HCT116 (cell line): ENCODE measurements at regions not wholly inside any gene's neighbourhood (a gene's known extent, or its start where the extent isn't known, plus 50 kb on each side); places are given as distances from the start of the nearest gene placed in this dataset.
"Not testable (repeated sequence)": the region's sequence is repeated elsewhere in the genome, so short reads cannot be mapped to it uniquely, and the experiment has no call there.

ENCODE experiments used
- ATAC-seq: fragments of 200-7000 bp; cut with Tn5 transposase; 2 replicates; pipeline ENCODE4 v1.9.1; 2020; ENCODE audit warnings: mild to moderate bottlenecking, moderate library complexity
- BruUV-seq: library from RNA; stranded (reverse); fragments of 400-500 nt; replicated peaks from 2 replicates; lab custom pipeline; 2021; lab: Mats Ljungman, UMichigan
- CTCF ChIA-PET: fragments of 300-600 bp; sonication (Branson Sonifier 250); formaldehyde crosslinking; loops from one replicate; lab custom pipeline; 2021; ENCODE audit warnings: antibody characterized with exemption; lab: Charles Lee
- POLR2A ChIA-PET: fragments of 300-600, 350-600 bp; sonication (Branson Sonifier 250); formaldehyde crosslinking; loops from one replicate; lab custom pipeline; 2021; ENCODE audit warnings: antibody characterized with exemption; lab: Charles Lee
- RAD21 ChIA-PET, 2 experiments: fragments of 300-600 bp; sonication (Branson Sonifier 250); formaldehyde crosslinking; loops; one replicate each; lab custom pipeline; 2023; ENCODE audit warnings: low total read pairs in 2 of 2; ENCODE audit not compliant: uncharacterized antibody in 2 of 2, unreplicated experiment in 2 of 2, low non-redundant PET in 1 of 2; lab: Charles Lee
- DNase-seq: peaks from one replicate; pipeline ENCODE4 v3.0.0-alpha.2; 2010; ENCODE audit warnings: low read depth, low spot score
- H2AFZ ChIP-seq: fragments of 200-600 bp; shearing (Covaris generic), sonication (generic); 2 replicates; pipeline ENCODE4 v1.6.1; 2017; ENCODE audit warnings: low read depth, mixed run types, mixed read lengths, antibody characterized with exemption, low read length; ENCODE audit not compliant: poor library complexity, severe bottlenecking
- H3K27ac ChIP-seq: 2 replicates; pipeline ENCODE4 v1.5.1; 2012; ENCODE audit warnings: low read depth, low read length
- H3K27me3 ChIP-seq: fragments of 200-600 bp; sonication (generic); 2 replicates; pipeline ENCODE4 v1.6.1; 2016; ENCODE audit warnings: mixed run types, low read length, mixed read lengths; ENCODE audit not compliant: insufficient read depth
- H3K36me3 ChIP-seq, 2 experiments: fragments of 200-500 bp in 1 of 2; fragments of 200-600 bp in 1 of 2; sonication (Bioruptor generic) in 1 of 2; sonication (generic) in 1 of 2; 2 replicates each; pipeline versions ENCODE4 v1.5.1 to v1.6.1; 2014 to 2016; ENCODE audit warnings: low read length in 2 of 2, inconsistent platforms in 1 of 2, mixed read lengths in 1 of 2, mixed run types in 1 of 2; ENCODE audit not compliant: insufficient read depth in 2 of 2, control insufficient read depth in 1 of 2
- H3K4me1 ChIP-seq, 2 experiments: fragments of 200-600 bp in 1 of 2; sonication (generic) in 1 of 2; 2 replicates each; pipeline versions ENCODE4 v1.5.1 to v1.6.1; 2012 to 2017; ENCODE audit warnings: low read length in 2 of 2, inconsistent platforms in 1 of 2, mild to moderate bottlenecking in 1 of 2, mixed read lengths in 1 of 2, mixed run types in 1 of 2, moderate library complexity in 1 of 2; ENCODE audit not compliant: insufficient read depth in 2 of 2, control insufficient read depth in 1 of 2
- H3K4me2 ChIP-seq: fragments of 200-600 bp; sonication (generic); 2 replicates; pipeline ENCODE4 v1.6.1; 2017; ENCODE audit warnings: mixed run types, low read length, mixed read lengths
- H3K4me3 ChIP-seq, 2 experiments: fragments of 200-600 bp in 1 of 2; sonication (generic) in 1 of 2; replicated peaks in 1 of 2; 2 replicates each; pipeline ENCODE4 v1.5.1; 2011 to 2016; ENCODE audit warnings: low read length in 2 of 2, control low read depth in 1 of 2, low read depth in 1 of 2, mild to moderate bottlenecking in 1 of 2, mixed read lengths in 1 of 2, mixed run types in 1 of 2
- H3K79me2 ChIP-seq: fragments of 200-600 bp; sonication (generic); 2 replicates; pipeline ENCODE4 v1.6.1; 2017; ENCODE audit warnings: mild to moderate bottlenecking, mixed run types, low read length, moderate library complexity, mixed read lengths; ENCODE audit not compliant: insufficient read depth
- H3K9ac ChIP-seq: fragments of 200-600 bp; sonication (generic); 2 replicates; pipeline ENCODE4 v1.6.1; 2016; ENCODE audit warnings: low read length, mixed read lengths
- H3K9me2 ChIP-seq: fragments of 200-600 bp; sonication (generic), shearing (Covaris generic); 2 replicates; pipeline ENCODE4 v1.6.1; 2017; ENCODE audit warnings: mixed run types, mild to moderate bottlenecking, moderate library complexity; ENCODE audit not compliant: insufficient read depth
- H3K9me3 ChIP-seq, 2 experiments: fragments of 200-500 bp in 1 of 2; fragments of 200-600 bp in 1 of 2; sonication (Bioruptor generic) in 1 of 2; sonication (generic) in 1 of 2; 2 replicates each; pipeline ENCODE4 v1.6.1; 2014 to 2017; ENCODE audit warnings: low read length in 2 of 2, mixed read lengths in 2 of 2, inconsistent platforms in 1 of 2, low read depth in 1 of 2, mild to moderate bottlenecking in 1 of 2, mixed run types in 1 of 2, moderate library complexity in 1 of 2; ENCODE audit not compliant: control insufficient read depth in 1 of 2, insufficient read depth in 1 of 2
- H4K20me1 ChIP-seq: fragments of 200-600 bp; sonication (generic), shearing (Covaris generic); 2 replicates; pipeline ENCODE4 v1.6.1; 2017; ENCODE audit warnings: mixed run types, mild to moderate bottlenecking, moderate library complexity; ENCODE audit not compliant: insufficient read depth
- CBX3 ChIP-seq: IDR thresholded peaks from 2 replicates; pipeline ENCODE4 v1.6.1; 2012; ENCODE audit warnings: low read depth
- CTCF ChIP-seq, 3 experiments: fragments of 200-600 bp in 1 of 3; sonication (generic) in 1 of 3; IDR thresholded peaks in 2 of 3; conservative IDR thresholded peaks in 1 of 3; 2 replicates each; pipeline ENCODE4 v1.5.1; 2012 to 2017; ENCODE audit warnings: low read depth in 2 of 3, low read length in 2 of 3, antibody characterized with exemption in 1 of 3, borderline replicate concordance in 1 of 3, control low read depth in 1 of 3, mild to moderate bottlenecking in 1 of 3, mixed read lengths in 1 of 3, mixed run types in 1 of 3, moderate library complexity in 1 of 3; ENCODE audit not compliant: insufficient read depth in 1 of 3
- FOSL1 ChIP-seq: IDR thresholded peaks from 2 replicates; pipeline ENCODE4 v1.6.1; 2012; ENCODE audit warnings: low read depth
- JUND ChIP-seq: IDR thresholded peaks from 2 replicates; pipeline ENCODE4 v1.6.1; 2012
- POLR2A ChIP-seq: IDR thresholded peaks from 2 replicates; pipeline ENCODE4 v1.7.0; 2011; ENCODE audit warnings: borderline replicate concordance; ENCODE audit not compliant: insufficient read depth, insufficient read length; ENCODE audit errors: extremely low read depth
- SP1 ChIP-seq: IDR thresholded peaks from 2 replicates; pipeline ENCODE4 v1.6.1; 2012; ENCODE audit warnings: low read depth
- TCF7L2 ChIP-seq: IDR thresholded peaks from 2 replicates; pipeline ENCODE4 v1.7.0; 2011; ENCODE audit warnings: borderline replicate concordance, inconsistent platforms; ENCODE audit not compliant: insufficient read depth, insufficient read length; ENCODE audit errors: extremely low read depth
- YY1 ChIP-seq: IDR thresholded peaks from 2 replicates; pipeline ENCODE4 v1.6.1; 2011; ENCODE audit warnings: low read length, low read depth, moderate library complexity, mild to moderate bottlenecking; ENCODE audit not compliant: insufficient replicate concordance; ENCODE audit errors: extremely low read depth
- ZBTB33 ChIP-seq: IDR thresholded peaks from 2 replicates; pipeline ENCODE4 v1.6.1; 2011; ENCODE audit warnings: mild to moderate bottlenecking, low read length, moderate library complexity; ENCODE audit not compliant: insufficient replicate concordance; ENCODE audit errors: extremely low read depth
- ZNF274 ChIP-seq: fragments of 200-500 bp; sonication (Bioruptor generic); IDR thresholded peaks from 2 replicates; pipeline ENCODE4 v1.6.1; 2014; ENCODE audit warnings: mild to moderate bottlenecking, low read depth, low read length, inconsistent platforms
- intact Hi-C: fragments of 100-400 bp; cut with micrococcal nuclease; formaldehyde crosslinking; loops from 2 replicates; pipeline ENCODE4 v1.10.0; 2022

DNA sequence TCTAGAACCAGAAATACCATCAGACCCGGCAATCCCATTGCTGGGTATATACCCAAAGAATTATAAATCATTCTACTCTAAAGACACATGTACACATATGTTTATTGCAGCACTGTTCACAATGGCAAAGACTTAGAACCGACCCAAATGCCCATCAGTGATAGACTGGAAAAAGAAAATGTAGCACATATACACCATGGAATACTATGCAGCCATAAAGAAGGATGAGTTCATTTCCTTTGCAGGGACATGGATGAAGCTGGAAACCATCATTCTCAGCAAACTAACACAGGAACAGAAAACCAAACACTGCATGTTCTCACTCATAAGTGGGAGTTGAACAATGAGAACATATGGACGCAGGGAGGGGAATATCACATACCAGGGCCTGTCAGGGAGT, 64.2 kb upstream of the ADTRP start:
- H2AFZ ChIP-seq, CTCF ChIA-PET, H4K20me1 ChIP-seq, H3K9ac ChIP-seq, intact Hi-C loops, RAD21 ChIA-PET, BruUV-seq, H3K27me3 ChIP-seq, H3K27ac ChIP-seq, H3K4me3 ChIP-seq, H3K36me3 ChIP-seq, H3K79me2 ChIP-seq, H3K4me1 ChIP-seq, H3K4me2 ChIP-seq, DNase-seq, ATAC-seq, POLR2A ChIA-PET, H3K9me2 ChIP-seq, H3K9me3 ChIP-seq: not testable (repeated sequence)

DNA sequence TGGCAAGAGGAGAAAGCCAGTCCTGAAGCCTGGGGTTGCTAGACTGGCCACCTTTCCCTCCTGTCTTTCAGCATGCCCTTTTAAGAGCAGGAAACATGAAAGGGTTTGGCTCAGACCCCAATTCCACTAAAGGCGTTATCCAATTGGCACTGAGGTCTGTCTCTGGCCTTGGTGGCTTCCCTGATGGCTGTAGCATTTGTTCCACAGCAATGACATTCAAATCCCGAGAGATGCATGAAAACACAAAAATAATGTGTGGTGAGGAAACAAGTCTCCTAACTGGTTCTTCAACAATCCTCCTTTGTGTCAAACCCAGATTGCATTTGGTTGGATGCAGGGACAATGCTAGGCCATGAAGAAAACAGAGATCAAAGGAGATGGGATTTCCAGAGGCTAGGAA, 56.5 kb upstream of the ADTRP start:
- Histone ChIP-seq H3K4me3 (no peak overlapping the region), H3K79me2 (no peaks in the 10 kb centered on the region), H3K4me2 (no peak overlapping the region), H3K9ac (no peak overlapping the region), H3K4me1 (peaks cover 0 to 3% of the 10 kb centered on the region in 2 experiments; a peak in 1 of 4 replicates), H3K27me3 (no peaks in the 10 kb centered on the region), H4K20me1 (no peaks in the 10 kb centered on the region), H3K9me2 (no peaks in the 10 kb centered on the region), H2AFZ (no peak overlapping the region), H3K9me3 (no peaks in the 10 kb centered on the region), H3K27ac (no peak overlapping the region), H3K36me3 (no peaks in the 10 kb centered on the region)
- DNase-seq, result no peak
- TF ChIP-seq YY1, result no peak
- no peak for TF ChIP-seq ZBTB33
- TF ChIP-seq CBX3, result no peak
- TF ChIP-seq SP1, result no peak
- TF ChIP-seq JUND, result no peak
- TF ChIP-seq POLR2A, result no peak
- no peak for TF ChIP-seq CTCF (IDR thresholded peaks at IDR 0.05 in 2 of 3, conservative IDR thresholded peaks at IDR 0.05 in 1 of 3; ENCODE audit: borderline replicate concordance in 1 of 3, insufficient read depth in 1 of 3, low read depth in 2 of 3, low read length in 2 of 3)
- TF ChIP-seq FOSL1, result no peak
- no peak for TF ChIP-seq ZNF274
- no peak for TF ChIP-seq TCF7L2
- BruUV-seq, result no TSS peak
- ChIA-PET POLR2A (no interaction called here), RAD21 (no interaction called here), CTCF (no interaction called here)
- intact Hi-C loops, result no loop called here
- no peak for ATAC-seq
